ENCODE measurements at regions not wholly inside any gene's neighbourhood (a gene's known extent, or its start where the extent isn't known, plus 50 kb on each side); places are given as distances from the start of the nearest gene placed in this dataset.

DNA sequence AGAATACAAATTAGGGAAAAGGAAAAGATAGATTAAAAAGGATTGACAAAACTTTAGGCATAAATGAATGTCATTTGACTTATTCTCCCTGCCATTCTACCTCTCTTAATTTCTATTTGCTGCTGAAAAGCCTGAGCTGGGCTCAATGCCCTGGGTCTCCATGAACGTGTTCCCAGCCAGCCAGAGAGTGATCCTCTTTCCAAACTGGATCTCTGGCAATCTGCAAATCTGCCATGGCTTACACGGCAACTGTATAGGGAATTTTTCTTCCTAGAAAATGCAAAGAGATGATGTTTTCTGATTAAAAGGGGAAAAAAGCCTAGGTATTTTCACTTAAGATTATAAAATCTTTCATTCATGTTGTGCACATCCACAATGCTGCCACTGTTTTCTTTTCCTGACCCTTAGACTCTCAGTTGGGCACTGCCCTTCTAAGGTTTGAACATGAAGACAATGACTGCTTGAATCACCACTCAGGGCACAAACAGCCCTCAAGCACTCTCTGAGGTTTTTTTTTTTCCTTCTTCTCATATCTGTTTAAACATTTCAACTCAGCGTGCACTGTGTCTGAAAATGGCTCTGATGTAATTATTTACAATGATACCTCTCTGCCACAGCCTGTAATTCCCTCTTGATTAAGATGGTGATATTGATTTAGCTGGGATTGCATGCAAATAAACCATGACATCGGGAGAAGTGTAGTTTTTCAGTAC, 60.3 kb downstream of the DACT1 start:
- no peak for DNase-seq

DNA sequence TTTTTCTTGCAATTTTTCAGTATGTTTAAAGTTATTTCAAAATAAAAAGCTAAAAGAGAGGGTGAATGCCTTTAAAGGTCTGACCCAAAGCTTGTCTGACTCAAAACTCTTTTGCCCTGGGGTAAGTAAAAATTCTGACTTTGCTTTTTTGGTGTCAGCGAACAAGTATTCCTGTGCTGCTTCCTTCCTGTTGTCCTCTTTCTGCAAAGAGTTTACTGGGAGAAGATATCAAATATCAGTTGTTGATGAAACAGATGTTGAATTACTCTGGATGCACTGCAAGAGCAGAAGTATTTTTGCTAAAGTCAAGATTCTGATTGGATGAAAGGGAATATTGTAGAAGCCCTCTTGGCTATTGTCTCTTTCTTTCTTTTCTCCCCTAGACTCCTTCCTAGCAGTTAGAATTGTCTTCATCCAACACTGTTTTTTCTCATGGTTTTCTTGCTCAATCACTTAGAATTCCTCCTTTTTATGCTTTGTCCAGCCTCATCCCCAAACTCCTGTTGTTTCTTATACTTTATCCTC, 62.0 kb downstream of the DACT1 start:
- no peak for DNase-seq

DNA sequence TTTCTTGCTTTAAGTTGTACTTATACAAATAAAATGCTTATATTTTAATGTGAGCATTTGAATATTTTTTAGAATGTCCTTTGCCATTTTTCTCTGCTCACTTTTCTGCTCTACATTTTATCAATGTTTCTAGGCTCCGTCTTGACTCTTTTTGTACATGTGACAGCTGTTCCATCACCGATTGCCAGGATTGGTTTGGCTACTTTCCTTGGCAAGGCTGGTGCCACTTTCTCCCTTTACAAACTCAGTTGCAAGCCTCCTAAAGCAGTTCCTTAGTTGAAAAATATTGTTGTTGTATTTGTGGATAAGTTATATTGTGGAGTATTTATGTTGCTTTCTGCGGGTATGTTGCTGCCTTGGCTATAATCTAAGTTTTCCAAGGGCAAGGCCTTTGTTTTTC, 63.4 kb downstream of the DACT1 start:
- DNase-seq = no peak

DNA sequence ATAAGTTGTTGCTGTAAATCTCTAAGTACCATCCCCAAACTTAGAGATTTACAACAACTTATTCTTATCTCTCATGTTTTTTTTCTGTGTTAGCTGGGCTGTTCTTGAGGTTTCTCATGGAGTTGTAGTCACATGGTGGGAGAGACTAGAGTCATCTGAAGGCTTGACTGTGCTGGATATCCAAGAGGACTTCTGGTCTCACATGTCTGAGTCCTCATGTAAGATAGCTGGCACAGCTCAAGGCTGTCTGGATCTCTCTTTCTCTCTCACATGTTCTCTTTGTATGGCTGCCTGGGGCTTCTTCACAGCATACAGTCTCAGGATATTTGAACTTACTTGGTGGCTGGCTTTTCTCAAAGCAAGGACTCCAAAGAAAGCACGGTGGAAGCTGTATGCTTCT, 63.8 kb downstream of the DACT1 start:
- DNase-seq = no peak

DNA sequence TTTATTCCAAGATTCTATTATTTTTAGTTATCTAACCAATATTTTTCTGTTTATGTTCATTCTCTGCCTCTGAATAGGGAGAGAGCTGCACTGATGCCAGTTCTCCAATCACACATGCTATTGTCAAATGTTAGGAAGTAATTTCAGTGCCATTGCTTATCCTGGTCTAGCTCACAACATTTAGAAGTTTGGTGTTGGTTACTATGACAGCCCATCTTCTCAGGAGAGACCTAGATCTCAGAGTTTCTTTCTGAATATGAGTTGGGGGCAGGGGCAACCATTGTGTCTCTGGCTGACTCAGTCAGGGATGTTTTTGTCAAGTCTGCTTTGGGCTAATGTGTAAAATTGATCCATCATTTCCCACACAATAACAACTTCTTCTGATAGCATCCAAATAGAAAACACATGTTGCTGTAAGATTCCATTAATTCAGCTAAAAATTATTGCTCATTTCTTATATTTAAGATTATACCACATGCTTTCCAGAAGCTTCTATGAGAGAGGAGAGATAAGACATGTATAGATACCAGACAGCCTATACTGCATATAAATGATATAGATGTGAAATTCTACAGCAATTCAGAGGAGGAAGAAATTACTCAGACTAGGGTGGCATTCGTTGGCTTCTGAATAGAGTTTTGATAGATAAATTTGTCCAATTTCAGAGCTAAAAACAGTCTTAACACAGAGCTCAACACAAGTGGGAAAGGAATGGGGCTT, 64.8 kb downstream of the DACT1 start:
- DNase-seq = peak; percentile 4

DNA sequence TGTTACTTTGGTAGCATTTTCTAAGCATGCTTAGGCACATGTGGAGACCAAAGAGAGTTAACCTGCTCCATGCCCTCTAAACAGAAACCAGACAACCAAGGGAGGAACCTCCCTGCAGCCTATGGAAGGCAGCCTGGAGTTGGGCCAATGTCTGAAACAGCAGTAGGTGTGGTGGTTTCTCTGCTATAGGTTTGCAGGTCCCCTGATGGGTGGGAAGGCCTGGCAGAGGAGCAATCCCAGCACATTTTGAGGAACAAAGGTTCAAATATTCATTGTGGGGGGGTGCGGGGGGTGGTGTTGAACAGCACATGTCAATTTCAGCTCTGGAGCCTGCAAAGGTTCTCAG, 65.4 kb downstream of the DACT1 start:
- DNase-seq = no peak

DNA sequence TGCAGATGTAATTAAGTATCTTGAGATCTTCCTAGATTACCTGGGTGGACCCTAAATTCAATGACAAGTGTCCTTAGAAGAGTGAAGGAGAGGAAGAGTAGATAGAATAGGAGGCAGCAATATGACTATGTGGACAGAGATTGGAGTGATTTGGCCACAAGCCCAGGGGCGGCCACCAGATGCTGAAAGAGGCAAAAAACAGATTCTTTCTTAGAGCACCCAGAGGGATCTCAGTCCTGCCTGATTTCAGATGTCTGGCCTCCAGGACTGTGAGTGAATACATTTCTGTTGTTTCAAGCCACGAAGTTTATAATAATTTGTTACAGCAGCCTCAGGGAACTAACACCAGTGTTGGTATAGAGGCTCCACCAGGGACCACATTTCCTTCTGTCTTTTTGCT, 67.3 kb downstream of the DACT1 start:
- no peak for DNase-seq

DNA sequence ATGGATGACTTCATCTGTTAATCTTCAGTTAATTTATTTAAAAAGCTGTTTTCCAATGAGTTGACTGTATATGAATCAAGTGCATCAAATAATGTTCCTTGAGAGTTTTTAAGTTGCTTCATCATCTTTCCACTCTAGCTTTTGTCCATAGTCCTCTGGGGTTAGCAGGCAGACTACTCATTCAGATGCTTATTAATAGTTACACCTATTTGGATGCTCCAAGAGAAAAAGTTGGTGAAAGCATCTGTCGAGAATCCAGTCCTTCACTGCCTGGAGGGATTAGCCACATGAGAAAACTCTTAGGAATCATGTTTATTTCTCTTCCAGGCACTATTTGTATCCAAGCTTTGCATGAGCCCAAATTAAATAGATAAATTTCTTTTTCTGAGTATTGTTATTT, 70.2 kb downstream of the DACT1 start:
- DNase-seq = no peak

DNA sequence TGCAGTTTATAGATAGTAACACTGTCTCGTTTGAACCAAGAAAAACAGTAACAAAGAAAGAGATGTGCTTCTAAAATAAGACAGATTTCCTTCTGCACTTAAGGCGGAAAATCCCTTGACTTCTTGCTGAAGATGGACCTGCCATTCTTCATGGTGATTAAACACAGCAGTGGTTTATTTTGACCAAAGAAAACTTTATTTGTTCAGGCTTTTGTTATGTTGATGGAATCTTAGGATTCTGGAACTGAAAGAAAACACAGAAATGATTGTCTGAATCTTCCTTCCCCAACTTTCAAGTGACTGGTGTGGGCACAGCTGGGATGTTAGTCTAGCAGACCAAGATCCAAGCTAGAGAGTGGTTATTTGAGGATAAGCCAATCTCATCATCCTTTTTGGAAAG, 72.2 kb downstream of the DACT1 start:
- no peak for DNase-seq

DNA sequence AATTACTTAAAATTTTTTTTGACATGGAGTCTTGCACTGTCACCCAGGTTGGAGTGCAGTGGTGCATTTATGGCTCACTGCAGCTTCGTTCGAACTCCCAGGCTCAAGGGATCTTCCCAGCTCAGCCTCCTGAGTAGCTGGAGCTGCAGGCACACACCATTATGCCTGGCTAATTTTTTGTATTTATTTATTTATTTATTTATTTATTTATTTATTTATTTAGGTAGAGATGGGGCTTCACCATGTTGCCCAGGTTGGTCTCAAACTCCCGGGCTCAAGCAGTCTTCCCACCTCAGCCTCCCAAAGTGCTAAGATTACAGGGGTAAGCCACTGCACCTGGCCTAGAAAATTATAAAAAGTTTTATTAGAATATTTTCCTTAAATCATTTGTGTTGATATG, 73.6 kb downstream of the DACT1 start:
- DNase-seq = no peak

DNA sequence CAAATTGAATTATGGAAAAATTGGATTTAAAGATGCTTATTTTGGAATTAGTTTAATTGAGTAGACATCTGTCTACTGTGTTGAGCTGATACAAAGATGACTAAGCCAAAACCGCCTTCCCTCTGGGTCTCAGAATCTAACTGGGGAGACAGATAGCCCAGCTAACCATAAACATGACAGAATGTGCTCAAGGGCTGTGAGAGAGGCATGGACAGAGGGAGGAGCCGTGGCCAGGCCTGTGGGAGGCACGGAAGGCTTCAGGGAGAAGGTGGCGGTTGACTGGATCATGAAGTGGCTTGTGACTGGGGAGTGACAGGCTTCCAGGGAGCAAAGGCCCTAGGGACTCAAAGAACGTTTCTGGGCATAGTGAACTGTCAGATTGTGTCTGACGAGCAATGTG, 74.6 kb downstream of the DACT1 start:
- DNase-seq = no peak

DNA sequence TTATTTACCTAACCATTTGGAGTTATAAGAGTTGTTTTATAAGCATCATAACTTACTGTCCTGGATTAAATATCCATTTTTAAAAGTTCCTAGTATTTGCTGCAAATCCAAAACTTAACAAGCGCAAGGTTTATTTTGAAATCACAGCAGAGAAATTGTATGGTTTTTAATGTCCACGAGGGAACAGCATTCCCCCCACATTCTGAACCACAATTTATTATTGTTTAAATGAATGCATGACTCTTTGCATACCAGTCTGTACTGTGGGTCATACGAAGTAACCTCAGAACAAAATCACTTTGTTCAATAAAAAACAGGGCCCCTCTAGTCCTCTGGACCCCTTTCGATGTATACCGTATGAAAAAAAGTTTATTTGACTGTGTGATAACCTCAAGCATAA, 75.9 kb downstream of the DACT1 start:
- DNase-seq = no peak

DNA sequence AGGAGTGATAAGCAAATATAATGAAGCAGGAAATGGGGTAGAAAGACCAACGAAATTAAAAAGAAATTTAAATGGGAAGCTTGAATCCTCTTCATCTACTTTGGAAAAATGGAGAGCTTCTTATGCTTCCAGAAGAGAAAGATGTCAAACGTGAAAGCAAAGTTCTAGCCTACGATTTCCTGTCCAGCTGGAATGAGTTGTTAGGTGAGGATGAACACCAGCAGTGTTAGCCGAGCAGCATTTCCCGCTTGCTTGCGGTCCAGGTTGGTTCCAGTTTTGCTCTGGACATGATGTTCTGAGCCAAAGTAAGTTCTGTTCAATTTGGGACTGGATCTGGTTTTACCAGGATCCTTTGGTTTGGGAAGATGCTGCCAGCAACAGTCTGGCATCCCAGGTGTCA, 78.9 kb downstream of the DACT1 start:
- DNase-seq = no peak

DNA sequence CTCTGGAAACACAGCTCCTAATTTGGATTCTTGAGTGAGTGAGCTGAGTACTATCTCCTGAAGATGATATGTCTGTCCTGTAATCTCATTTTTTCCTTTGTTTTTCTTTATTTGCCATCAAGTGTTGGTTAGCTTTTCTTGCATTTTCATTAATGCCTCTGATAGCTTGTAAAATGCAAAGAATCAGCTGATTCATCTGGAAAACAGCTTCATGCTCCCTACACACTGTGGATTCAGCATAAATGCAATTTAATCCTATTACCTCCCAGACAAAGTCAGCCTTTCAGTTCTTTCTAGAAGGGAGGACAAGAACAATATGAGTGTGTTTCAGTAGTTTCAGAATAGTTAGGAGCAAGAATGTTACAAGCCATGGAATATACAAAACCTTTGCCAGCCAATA, 79.4 kb downstream of the DACT1 start:
- DNase-seq = no peak

DNA sequence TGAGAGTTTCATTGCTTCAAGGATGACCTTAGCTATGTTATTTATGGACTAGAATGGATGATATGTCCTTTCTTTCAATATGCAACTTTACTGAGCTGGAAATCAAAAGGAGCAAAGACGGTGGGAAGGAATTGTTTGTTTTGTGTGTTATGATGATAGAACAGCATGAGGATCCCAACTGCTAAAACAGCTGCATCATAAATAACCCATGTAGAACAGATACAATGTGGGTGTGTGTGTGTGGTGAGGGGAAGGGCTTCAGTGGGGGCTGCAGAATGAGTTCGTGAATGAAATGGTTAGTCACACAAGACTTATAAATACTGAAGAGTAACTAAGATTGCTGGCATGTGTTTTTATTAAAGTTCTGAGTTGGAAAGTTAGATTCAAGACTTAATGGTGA, 80.1 kb downstream of the DACT1 start:
- no peak for DNase-seq

DNA sequence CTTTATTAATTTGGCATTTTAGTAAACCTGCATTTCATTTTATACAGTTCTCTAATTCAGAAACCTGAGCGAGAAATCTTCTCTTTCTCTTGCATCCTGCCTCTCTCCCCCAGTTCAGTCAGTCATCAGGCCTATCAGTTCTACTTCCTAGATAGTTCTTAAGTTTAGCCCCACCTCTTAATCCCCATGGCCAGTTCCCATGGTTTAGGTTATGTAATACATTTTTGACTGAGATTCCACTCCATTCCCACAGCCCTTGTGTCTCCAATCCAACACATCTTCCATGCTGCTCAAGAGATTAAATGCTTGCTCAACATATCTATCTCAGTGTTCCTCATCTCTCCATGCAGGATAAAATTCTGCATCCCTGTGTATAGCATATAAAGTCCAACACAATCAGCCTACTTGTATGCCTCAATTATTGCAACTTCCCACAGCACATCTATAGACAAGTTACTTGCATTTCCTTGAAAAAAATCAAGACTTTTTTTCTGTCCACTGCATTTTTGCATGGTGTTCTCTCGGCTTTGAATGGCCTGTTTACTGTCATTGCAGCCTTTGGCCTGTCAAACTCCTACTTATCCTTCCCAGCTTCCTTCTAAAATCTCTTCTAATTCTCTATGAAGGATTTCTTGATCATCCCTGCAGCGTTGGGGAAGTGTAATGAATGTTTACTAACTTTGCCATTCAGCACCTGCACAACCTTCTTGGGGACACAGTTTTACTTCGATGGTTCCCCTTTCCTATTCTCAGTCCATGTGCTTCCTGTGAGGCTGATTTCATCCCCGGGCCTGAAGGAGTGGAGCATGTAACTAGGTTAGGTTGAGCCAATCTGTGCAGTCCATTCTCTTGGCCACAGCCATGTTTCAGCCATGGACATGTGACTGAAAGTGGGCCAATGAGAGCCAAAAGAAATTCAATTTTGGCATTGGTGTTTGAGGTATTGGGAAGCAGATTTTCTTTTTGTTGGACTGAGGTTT, 80.8 kb downstream of the DACT1 start:
- no peak for DNase-seq

DNA sequence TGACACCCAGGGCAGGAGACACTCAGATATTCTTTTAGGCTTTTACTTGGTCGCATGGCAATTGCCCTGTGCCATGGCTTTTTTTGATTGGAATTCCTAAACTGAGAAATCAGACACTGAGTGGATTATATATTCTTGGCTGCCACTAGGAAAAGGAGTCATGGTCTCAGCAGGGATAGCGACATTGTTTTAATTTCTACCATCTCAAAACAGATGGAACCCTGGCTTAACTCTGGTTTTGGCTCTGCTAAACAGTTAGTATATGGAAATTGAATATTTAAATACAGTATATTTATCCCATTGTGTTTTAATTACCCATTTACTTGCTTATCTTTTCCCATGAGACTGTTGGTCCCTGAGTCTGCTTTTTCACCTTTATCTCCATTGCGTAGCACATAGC, 84.0 kb downstream of the DACT1 start:
- DNase-seq = no peak

DNA sequence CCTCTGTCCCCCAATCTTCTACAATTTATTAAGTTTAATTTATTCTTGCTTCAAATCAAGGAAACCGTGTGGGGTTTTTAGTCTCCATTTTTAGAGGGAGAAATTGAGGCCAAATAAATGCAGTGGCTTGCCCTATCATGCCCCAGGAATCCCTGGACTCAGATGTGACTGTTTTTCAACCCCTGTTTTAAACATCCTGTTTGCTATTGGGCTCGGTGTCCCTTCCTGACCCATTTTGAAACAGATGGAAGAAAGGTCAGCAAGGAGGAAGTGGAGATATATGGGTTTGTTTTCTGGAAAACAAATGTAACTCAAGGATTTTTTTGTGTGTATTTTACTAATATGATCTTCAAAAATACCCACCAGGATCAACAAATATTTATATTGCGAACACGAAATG, 84.7 kb downstream of the DACT1 start:
- no peak for DNase-seq

DNA sequence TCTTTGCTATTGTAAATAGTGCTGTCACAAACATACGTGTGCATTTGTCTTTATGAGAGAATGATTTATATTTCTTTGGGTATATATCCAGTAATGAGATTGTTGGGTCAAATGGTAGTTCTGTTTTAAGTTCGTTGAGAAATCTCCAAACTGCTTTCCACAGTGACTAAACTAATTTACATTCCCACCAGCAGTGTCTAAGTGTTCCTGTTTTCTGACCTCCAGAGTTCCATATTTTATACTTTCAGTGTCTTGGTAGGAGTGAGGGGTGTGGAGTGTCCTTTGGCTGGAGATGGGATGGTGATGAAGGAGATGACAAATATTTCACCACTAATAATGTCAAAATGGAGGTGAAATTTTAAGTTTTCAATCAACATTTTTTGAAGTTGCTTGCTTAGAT, 86.4 kb downstream of the DACT1 start:
- no peak for DNase-seq

DNA sequence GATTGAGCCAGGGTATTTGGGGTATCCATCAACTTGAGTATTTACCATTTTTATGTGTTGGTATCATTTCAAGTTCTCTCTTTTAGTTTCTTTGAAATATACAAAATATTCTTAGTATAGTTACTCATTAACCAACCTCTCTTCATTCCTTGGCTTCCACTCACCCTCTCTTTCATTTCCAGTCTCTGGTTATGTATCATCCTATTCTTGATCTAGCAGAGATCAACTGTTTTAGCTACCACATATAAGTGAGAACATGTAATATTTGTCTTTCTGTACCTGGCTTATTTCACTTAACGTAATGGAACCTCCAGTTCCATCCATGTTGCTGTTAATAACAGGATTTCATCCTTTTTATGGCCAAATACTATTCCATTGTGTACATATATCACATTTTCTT, 86.9 kb downstream of the DACT1 start:
- no peak for DNase-seq

DNA sequence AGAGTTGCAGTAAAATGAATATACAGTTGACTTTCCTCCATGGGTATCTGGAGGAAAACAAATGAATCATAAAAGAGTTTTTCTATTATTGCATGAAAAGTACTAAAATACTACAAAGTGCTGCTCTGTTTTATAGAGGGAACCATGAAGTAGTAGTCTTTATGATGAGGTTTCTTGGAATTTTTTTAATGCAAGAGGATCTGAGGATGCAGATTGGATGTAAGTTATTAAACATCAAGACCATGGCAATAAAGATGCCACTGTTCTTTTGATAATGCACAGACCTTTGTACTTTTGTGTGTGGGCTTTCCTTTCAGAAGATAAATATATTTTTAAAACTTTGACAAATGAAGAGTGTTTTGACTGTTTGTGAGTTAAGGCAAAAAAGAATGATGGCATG, 87.5 kb downstream of the DACT1 start:
- no peak for DNase-seq

DNA sequence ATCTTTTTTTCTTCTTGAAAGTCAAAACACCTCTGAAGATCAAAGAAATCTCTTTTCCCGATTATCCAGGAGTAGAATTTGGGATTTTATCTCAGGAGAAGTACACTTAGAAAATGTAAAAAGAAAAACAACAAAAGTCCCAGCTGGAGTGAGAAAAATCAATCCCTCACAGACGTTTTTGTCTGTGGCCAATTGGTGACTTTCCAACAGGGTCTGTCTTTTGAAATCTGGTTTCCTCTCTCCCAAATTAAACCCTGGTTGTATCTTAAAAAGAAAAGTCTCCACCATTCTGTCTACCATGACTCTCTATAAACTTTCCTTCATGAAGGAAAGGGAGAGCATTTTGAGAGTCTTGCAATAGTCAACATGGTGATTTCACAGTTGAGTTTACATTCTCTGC, 88.1 kb downstream of the DACT1 start:
- DNase-seq = no peak

DNA sequence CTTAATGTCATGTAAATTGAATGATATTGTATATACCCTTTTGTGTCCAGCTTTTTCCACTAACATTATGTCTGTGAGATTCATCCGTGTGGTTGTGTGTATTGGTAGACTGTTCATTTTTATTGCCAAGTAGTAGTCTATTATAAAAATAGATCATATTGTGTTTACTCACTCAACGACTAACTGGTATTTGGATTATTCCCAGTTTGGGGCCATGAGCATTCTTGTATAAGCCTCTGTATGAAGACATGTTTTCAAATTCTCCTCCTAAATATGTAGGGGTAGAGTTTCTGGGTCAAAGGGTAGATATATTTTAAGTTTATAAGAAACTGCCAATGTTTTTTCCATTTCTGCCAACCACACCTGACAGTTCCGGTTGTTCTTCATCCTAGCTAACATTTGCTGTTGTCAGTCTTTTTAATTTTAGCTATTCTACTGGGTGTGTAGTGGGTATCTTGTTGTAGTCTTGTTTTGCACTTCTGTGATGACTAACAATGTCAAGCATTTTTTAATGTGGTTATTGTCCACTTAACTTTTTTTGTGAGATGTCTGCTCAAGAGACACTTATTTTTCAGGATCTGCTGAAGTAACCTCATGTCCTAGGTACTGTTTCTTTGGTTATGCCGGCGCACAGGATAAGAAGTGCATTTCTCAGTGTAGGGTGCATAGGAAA, 93.2 kb downstream of the DACT1 start:
- DNase-seq = no peak

Data from stimulated activated CD4-positive, alpha-beta T cell treated with anti-CD3 and anti-CD28 coated beads, Interleukin-1b, Interleukin-23, amount 100 ng/mL, for 48 hours (primary cell).